Neural cell (in vitro differentiated cells): ENCODE measurements at regions not wholly inside any gene's neighbourhood (a gene's known extent, or its start where the extent isn't known, plus 50 kb on each side); places are given as distances from the start of the nearest gene placed in this dataset.

Experiments
- H2AFZ ChIP-seq: fragments of 200-600, 300-800 bp; sonication (generic), shearing (Covaris generic); 2 replicates; pipeline ENCODE4 v1.6.0; 2014; ENCODE audit warnings: low read depth, mild to moderate bottlenecking, antibody characterized with exemption, low read length, moderate library complexity
- H3F3A ChIP-seq: fragments of 200-600 bp; shearing (Covaris generic); 2 replicates; pipeline ENCODE4 v1.6.1; 2016; ENCODE audit warnings: mild to moderate bottlenecking, moderate library complexity, mixed read lengths, antibody characterized with exemption, low read length; ENCODE audit not compliant: insufficient read depth, poor library complexity, severe bottlenecking
- H3K27ac ChIP-seq: fragments of 200-600, 300-800 bp; sonication (generic), shearing (Covaris generic); 2 replicates; pipeline ENCODE4 v1.5.1; 2014; ENCODE audit warnings: mild to moderate bottlenecking, low read length, moderate library complexity
- H3K27me3 ChIP-seq: fragments of 300-800, 200-600 bp; sonication (generic), shearing (Covaris generic); 2 replicates; pipeline ENCODE4 v1.6.0; 2014; ENCODE audit warnings: mild to moderate bottlenecking, low read depth, low read length, moderate library complexity; ENCODE audit not compliant: insufficient read depth
- H3K36me3 ChIP-seq: fragments of 300-800, 200-600 bp; sonication (generic), shearing (Covaris generic); 2 replicates; pipeline ENCODE4 v1.5.1; 2014; ENCODE audit warnings: mild to moderate bottlenecking, antibody characterized with exemption, low read length, moderate library complexity; ENCODE audit not compliant: insufficient read depth
- H3K4me2 ChIP-seq: fragments of 300-800, 200-600 bp; sonication (generic), shearing (Covaris generic); 2 replicates; pipeline ENCODE4 v1.6.0; 2014; ENCODE audit warnings: mild to moderate bottlenecking, low read length
- H3K4me3 ChIP-seq: fragments of 300-800, 200-600 bp; sonication (generic), shearing (Covaris generic); 2 replicates; pipeline ENCODE4 v1.5.1; 2014; ENCODE audit warnings: mild to moderate bottlenecking, low read length, moderate library complexity
- H3K79me2 ChIP-seq: fragments of 200-600 bp; shearing (Covaris generic); replicated peaks from 2 replicates; pipeline ENCODE4 v1.6.0; 2014; ENCODE audit warnings: mild to moderate bottlenecking, low read length, moderate library complexity; ENCODE audit not compliant: insufficient read depth
- H3K9ac ChIP-seq: fragments of 300-800, 200-600 bp; sonication (generic), shearing (Covaris generic); 2 replicates; pipeline ENCODE4 v1.6.1; 2016; ENCODE audit warnings: mild to moderate bottlenecking, low read length, mixed read lengths
- H3K9me2 ChIP-seq: fragments of 200-600 bp; shearing (Covaris generic); 2 replicates; pipeline ENCODE4 v1.6.1; 2016; ENCODE audit warnings: mild to moderate bottlenecking, low read length, mixed read lengths; ENCODE audit not compliant: insufficient read depth
- H3K9me3 ChIP-seq: fragments of 200-600, 300-800 bp; sonication (generic), shearing (Covaris generic); 2 replicates; pipeline ENCODE4 v1.6.1; 2016; ENCODE audit warnings: mild to moderate bottlenecking, mixed run types, low read length, moderate library complexity, mixed read lengths
- H4K20me1 ChIP-seq: fragments of 200-600 bp; shearing (Covaris generic); 2 replicates; pipeline ENCODE4 v1.6.1; 2016; ENCODE audit warnings: mild to moderate bottlenecking, mixed run types; ENCODE audit not compliant: insufficient read depth
- EP300 ChIP-seq: fragments of 450-650 bp; conservative IDR thresholded peaks from 2 replicates; pipeline ENCODE4 v1.6.1; 2014; ENCODE audit warnings: antibody characterized with exemption, mild to moderate bottlenecking, moderate library complexity; ENCODE audit not compliant: poor library complexity, severe bottlenecking
- EZH2 ChIP-seq: fragments of 200-600, 300-800 bp; shearing (Covaris generic), sonication (generic); IDR thresholded peaks from 2 replicates; pipeline ENCODE4 v1.6.1; 2014; ENCODE audit warnings: antibody characterized with exemption, low read length, borderline replicate concordance, mild to moderate bottlenecking; ENCODE audit not compliant: insufficient read depth, poor library complexity, severe bottlenecking
- MXI1 ChIP-seq: fragments of 450-650 bp; conservative IDR thresholded peaks from 2 replicates; pipeline ENCODE4 v1.6.1; 2014; ENCODE audit warnings: antibody characterized with exemption, mild to moderate bottlenecking; ENCODE audit not compliant: poor library complexity, severe bottlenecking
- POLR2AphosphoS5 ChIP-seq: IDR thresholded peaks from 2 replicates; pipeline ENCODE4 v1.6.1; 2012
- RAD21 ChIP-seq: fragments of 450-650 bp; conservative IDR thresholded peaks from 2 replicates; pipeline ENCODE4 v1.6.1; 2014; ENCODE audit warnings: antibody characterized with exemption, mild to moderate bottlenecking, moderate library complexity
- SMC3 ChIP-seq: fragments of 450-650 bp; conservative IDR thresholded peaks from 2 replicates; pipeline ENCODE4 v1.6.1; 2014; ENCODE audit warnings: antibody characterized with exemption, mild to moderate bottlenecking, moderate library complexity; ENCODE audit not compliant: poor library complexity
- TAF1 ChIP-seq: IDR thresholded peaks from 2 replicates; pipeline ENCODE4 v1.6.1; 2012; ENCODE audit warnings: low read depth
- TF ChIP-seq, protein P1 (sequence below): IDR thresholded peaks from 2 replicates; pipeline ENCODE4 v1.6.1; 2012; ENCODE audit warnings: borderline replicate concordance
- TF ChIP-seq, protein P2 (sequence below): fragments of 450-650 bp; IDR thresholded peaks from 2 replicates; pipeline ENCODE4 v1.5.1; 2014; ENCODE audit warnings: antibody characterized with exemption, mild to moderate bottlenecking, moderate library complexity; ENCODE audit not compliant: poor library complexity, severe bottlenecking

DNA sequence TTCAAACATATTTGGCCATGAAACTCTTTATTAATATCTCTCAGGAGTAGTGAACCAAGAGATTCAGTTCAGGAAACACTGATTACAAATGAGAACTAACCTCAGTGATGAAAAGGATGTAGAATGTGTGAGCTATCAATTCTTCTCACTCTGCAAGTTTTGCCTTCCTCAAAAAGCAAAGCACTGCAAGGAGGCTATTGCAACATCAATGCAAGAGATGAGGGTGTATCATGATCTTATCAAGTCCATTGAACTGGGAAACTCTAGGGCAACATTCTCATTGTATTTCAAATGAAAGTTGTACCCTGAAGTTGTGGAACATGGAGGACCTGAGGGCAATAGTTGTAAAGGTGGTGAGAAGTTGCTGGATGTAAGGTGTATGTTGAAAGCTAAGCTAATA lies 56.4 kb upstream of the VEGFC start:
- H3K79me2 ChIP-seq, result no peaks in the 10 kb centered on the region
- no peaks in the 10 kb centered on the region for H3K9me3 ChIP-seq
- H3K27me3 ChIP-seq, result no peaks in the 10 kb centered on the region
- no peaks in the 10 kb centered on the region for H3K36me3 ChIP-seq
- H3K4me2 ChIP-seq, result no peak overlapping the region
- no peak overlapping the region for H3K27ac ChIP-seq
- no peaks in the 10 kb centered on the region for H3F3A ChIP-seq
- no peak overlapping the region for H3K9ac ChIP-seq
- no peaks in the 10 kb centered on the region for H4K20me1 ChIP-seq
- H2AFZ ChIP-seq, result no peak overlapping the region
- no peak overlapping the region for H3K4me3 ChIP-seq
- TF ChIP-seq TAF1 (no peak), RAD21 (no peak), POLR2AphosphoS5 (no peak), EZH2 (no peak), MXI1 (no peak), EP300 (no peak)
- TF ChIP-seq, protein P1, sequence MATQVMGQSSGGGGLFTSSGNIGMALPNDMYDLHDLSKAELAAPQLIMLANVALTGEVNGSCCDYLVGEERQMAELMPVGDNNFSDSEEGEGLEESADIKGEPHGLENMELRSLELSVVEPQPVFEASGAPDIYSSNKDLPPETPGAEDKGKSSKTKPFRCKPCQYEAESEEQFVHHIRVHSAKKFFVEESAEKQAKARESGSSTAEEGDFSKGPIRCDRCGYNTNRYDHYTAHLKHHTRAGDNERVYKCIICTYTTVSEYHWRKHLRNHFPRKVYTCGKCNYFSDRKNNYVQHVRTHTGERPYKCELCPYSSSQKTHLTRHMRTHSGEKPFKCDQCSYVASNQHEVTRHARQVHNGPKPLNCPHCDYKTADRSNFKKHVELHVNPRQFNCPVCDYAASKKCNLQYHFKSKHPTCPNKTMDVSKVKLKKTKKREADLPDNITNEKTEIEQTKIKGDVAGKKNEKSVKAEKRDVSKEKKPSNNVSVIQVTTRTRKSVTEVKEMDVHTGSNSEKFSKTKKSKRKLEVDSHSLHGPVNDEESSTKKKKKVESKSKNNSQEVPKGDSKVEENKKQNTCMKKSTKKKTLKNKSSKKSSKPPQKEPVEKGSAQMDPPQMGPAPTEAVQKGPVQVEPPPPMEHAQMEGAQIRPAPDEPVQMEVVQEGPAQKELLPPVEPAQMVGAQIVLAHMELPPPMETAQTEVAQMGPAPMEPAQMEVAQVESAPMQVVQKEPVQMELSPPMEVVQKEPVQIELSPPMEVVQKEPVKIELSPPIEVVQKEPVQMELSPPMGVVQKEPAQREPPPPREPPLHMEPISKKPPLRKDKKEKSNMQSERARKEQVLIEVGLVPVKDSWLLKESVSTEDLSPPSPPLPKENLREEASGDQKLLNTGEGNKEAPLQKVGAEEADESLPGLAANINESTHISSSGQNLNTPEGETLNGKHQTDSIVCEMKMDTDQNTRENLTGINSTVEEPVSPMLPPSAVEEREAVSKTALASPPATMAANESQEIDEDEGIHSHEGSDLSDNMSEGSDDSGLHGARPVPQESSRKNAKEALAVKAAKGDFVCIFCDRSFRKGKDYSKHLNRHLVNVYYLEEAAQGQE, result no peak
- no peaks in the 10 kb centered on the region for H3K9me2 ChIP-seq

DNA sequence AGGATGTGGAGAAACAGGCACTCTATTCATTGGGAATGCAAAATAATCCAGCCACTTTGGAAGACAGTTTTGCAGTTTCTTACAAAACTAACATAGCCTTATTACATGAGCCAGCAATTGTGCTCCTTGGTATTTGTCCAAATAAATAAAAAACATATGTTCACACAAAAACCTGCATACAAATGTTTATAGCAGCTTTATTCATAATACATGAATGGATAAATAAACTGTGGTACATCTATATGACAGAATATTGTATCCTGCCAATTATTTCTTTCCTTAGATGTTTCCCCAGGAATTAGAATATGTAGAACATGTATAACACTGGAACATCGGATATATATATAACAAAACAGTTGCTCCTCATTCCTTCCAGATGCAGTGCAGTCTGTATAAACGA lies 57.7 kb upstream of the VEGFC start:
- no peaks in the 10 kb centered on the region for H4K20me1 ChIP-seq
- H3K9me3 ChIP-seq, result no peaks in the 10 kb centered on the region
- no peaks in the 10 kb centered on the region for H3K9me2 ChIP-seq
- H3K4me2 ChIP-seq, result no peak overlapping the region
- no peaks in the 10 kb centered on the region for H3K36me3 ChIP-seq
- no peak overlapping the region for H3K4me3 ChIP-seq
- H3K9ac ChIP-seq, result no peak overlapping the region
- H3K79me2 ChIP-seq, result no peaks in the 10 kb centered on the region
- no peak overlapping the region for H3K27ac ChIP-seq
- TF ChIP-seq POLR2AphosphoS5 (no peak), MXI1 (no peak), EP300 (no peak), RAD21 (no peak), SMC3 (no peak), TAF1 (no peak), EZH2 (no peak)
- TF ChIP-seq, protein P2, sequence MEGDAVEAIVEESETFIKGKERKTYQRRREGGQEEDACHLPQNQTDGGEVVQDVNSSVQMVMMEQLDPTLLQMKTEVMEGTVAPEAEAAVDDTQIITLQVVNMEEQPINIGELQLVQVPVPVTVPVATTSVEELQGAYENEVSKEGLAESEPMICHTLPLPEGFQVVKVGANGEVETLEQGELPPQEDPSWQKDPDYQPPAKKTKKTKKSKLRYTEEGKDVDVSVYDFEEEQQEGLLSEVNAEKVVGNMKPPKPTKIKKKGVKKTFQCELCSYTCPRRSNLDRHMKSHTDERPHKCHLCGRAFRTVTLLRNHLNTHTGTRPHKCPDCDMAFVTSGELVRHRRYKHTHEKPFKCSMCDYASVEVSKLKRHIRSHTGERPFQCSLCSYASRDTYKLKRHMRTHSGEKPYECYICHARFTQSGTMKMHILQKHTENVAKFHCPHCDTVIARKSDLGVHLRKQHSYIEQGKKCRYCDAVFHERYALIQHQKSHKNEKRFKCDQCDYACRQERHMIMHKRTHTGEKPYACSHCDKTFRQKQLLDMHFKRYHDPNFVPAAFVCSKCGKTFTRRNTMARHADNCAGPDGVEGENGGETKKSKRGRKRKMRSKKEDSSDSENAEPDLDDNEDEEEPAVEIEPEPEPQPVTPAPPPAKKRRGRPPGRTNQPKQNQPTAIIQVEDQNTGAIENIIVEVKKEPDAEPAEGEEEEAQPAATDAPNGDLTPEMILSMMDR, result no peak
- TF ChIP-seq, protein P1, result no peak
- no peaks in the 10 kb centered on the region for H3K27me3 ChIP-seq
- no peaks in the 10 kb centered on the region for H3F3A ChIP-seq
- H2AFZ ChIP-seq, result no peak overlapping the region
